ENCODE measurements at regions not wholly inside any gene's neighbourhood (a gene's known extent, or its start where the extent isn't known, plus 50 kb on each side); places are given as distances from the start of the nearest gene placed in this dataset.

GRCh38 chr20:57904314-57905105, 194.7 kb upstream of the PMEPA1 start:
- TF ChIP-seq CTCF (conservative IDR thresholded peaks at IDR 0.05; ENCODE audit: low read depth, low read length) (no peak), EZH2 (IDR thresholded peaks at IDR 0.05; ENCODE audit: borderline replicate concordance, low read depth, low read length, poor library complexity, severe bottlenecking) (no peak)
